Mucosa of gallbladder (tissue), 1 donor: ENCODE measurements at regions not wholly inside any gene's neighbourhood (a gene's known extent, or its start where the extent isn't known, plus 50 kb on each side); places are given as distances from the start of the nearest gene placed in this dataset.

ENCODE experiments used
- DNase-seq: peaks from one replicate; pipeline ENCODE4 v3.0.0-alpha.2; 2020; ENCODE audit warnings: low spot score
- donor health status: DM: no; HTN: no; CAD: no.

- no peak for DNase-seq
These were observed 428.6 kb downstream of the RFC3 start for GRCh38 chr13:34246511-34246910.

- no peak for DNase-seq
These were observed 429.6 kb downstream of the RFC3 start for GRCh38 chr13:34247596-34247995.

- DNase-seq, result no peak
These were observed 431.6 kb downstream of the RFC3 start for GRCh38 chr13:34249546-34250039.

DNA sequence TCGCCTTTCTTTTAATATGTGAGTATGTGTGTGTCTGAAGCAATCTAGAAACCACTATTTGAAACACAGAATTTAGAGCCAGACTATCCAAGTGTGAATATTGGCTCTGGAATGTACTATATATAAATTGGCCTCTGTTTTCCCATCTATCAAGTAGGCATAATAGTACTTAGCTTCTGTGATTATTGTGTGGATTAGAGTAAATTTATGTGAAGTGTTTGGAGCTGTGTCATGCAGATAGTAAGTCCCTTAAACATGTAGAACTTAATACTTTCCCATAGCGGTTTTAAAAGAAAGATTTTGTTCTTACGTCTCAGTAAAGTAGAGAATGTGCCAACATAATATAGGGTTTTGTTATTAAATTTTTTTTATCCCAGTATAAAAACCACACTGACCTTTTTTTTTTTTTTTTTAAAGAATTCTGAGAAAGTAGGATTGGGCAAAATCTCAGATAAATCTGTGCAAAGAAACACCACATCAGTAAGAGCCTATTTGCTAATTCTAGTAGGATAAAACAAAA is 432.3 kb downstream of the RFC3 start:
- DNase-seq, result no peak

DNA sequence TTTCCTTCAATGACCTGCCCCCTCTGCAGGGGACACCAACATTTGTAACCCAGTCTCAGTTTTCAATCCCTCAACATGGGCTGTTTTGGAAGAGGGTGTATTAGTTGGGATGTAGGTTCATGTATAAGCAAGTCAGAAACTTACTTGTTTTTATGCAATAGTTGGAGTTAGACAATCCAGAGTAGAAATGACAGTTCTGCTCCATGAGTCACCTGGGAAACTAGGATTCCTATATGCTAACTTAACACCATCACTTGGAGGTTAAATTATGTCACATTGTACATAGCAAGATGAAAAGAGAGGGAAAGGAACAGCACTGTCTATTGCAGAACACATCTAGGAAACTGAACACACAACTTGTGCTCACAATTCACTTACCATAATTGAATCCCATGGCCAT is 436.4 kb downstream of the RFC3 start:
- no peak for DNase-seq

- no peak for DNase-seq
These were observed 437.8 kb downstream of the RFC3 start for GRCh38 chr13:34255711-34256110.

DNA sequence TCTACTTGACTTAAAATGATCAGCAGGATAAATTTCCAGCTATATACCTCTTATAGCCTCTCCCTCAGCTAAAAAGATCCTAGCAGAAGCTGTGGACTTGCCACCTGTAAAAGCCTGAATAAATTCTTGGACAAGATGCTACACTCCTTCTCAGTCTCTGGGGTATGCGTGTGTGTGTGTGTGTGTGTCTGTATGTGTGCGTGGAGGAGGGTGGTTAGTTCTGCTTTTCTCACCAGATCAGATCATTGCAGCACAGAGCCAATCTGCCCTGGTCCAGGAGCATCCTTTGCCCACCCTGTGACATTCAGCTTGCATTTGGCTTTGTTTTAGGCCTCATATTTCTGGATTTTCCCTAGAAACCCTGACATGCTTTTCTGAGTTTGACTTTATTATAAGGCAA is 438.3 kb downstream of the RFC3 start:
- no peak for DNase-seq

DNA sequence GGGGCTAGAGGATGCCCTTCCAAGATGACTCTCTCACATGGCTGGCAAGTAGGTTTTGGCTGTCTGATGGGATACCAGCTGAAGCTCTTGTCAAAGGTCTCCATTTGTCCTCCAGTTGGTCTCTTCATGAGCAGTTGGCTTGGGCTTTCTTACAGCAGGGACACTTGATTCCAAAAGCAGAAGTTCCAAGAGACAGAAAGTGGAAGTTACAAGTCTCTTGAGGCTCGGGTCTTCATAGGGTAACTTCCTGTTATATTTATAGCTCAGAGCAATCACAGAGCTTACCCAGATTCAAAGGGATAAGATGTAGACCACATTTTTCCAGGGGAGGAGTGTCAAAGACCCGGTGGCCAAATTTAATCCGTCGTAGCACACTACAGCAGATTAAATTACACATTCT is 440.0 kb downstream of the RFC3 start:
- no peak for DNase-seq

DNA sequence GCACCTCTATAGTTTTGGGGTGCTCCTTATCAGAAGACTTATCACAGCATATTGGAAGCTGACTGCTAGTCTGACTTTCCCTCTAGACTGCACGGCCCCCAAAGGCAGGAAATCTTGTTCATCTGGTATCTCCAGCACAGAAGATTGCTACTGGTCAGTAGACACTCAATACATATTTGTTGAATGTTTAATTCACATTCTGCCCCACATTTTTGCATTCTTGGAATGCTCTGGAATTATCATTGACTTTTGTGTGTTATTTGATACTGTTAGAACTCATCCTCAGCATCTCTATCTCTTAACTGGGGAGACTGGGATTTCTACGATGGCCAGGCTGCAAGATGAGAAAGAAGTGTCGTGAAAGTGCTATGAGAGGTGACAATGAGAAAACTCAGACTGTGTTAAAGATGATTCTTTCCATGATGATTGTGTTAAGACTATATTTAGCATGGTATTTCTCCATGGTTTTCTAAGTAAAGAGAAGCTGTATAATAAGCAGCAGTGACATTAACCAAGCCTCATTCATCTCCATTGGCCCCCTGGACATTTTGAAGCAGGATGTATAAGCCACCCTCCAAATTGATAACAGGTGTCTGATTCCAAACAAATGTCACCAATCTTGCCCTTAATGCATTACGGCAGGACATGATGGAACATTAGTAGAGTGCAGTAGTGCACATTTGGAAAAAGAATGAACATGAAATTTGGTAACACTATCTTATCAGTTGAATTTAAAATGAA is 440.9 kb downstream of the RFC3 start:
- DNase-seq, result no peak

DNA sequence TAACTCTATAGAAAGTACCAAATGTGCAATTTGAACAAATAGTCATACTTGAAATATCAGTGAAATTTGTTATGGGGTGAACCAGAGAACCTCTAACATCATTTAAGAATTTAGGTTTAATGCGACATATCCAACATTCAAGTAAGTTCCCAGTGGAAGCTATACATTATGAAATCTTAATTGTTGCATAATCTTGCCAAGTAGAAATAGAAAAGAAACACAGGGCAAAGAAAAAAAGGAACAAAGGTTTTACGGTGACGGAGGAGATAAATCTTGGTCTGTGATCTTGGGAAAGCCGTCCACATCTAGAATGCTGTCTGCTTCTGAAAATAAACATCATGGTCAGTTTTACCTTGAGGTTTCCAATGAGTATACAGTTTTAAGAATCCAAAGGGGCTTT is 445.7 kb downstream of the RFC3 start:
- no peak for DNase-seq

- no peak for DNase-seq
These were observed 447.2 kb downstream of the RFC3 start for GRCh38 chr13:34265046-34265679.

- no peak for DNase-seq
These were observed 458.8 kb downstream of the RFC3 start for GRCh38 chr13:34276764-34277163.

DNA sequence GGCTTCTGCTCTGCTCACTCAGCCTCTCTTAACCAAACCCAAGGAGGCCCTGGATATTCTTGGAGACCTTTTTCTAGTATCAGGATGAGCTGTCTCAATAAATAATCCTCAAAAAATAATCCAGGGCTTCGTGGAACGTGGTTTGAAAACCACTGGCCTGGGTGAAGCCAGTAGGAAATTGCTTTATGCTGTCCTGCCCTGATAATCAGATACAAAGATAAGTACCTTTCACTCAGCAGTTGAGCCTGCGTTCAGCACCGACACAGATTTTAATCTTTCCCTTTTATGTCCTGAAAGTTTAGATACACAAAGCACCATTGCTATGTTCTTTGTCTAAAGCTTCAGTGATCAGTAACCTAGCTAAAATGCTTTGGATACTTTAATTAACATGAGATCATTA is 460.0 kb downstream of the RFC3 start:
- DNase-seq, result no peak

DNA sequence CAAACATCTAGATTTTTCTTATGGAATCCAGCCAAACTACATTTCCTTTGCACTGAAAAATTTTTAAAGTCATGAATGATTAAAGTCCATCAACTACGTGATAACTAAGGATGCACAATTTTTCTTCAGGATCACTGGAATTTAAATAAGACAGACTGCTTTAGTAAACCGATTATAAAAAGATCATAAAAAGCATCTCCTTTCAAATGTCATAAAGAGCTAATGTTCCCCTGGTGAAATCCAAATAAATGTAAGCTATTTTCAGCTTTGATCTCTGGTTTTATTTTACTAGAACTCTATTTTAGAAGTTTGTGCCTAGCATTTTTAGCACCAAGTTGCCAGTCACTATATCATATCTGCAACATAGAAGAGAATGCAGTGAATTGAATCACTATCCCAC is 460.8 kb downstream of the RFC3 start:
- DNase-seq, result no peak

DNA sequence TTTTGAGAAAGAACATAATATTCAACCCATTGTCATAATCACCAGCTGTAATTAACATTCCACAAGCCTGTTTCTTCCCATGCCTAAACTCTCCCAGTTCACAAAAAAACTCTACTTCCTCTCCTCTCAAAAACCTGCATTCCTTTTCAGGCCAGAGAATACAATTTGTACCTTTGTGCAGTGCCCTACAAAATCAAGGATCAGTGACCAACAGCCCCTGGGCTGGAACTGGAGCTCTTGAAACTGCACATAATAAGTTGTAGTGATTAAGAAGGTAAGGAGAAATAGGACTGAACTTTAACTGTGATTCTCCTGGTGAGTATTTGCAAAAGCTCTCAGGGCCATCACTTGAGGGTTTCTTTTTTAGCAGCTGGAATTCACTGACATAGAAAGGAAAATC is 472.7 kb downstream of the RFC3 start:
- DNase-seq, result no peak

DNA sequence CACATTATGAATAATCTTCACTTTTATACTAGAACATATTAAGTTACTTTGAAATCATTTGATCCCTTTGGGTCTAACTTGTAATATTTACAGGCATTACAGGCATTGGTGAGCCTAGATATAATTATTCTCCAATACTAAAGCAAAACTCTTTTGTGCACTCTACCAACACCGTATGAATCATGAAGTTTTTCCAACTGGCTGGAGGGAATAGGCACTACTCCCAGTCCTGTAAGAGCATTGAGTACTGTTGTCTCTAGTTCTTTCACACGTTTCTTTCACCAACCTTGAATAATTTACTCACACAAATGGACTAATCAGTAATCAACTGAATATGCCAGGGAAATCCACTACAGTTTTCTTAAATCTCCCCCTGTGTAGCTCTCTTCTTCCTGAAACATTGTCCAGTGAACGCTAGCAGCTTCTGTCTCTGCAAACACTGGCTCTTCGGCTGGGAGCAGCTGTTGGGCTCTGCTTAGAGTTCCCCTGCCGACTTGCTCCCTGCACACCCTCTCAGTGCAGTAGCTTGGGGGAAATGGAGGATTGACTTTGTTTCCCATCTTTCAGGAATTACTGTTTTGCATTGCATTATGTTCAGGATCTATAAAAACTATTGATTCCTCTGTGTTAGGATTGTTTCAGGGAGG is 476.7 kb downstream of the RFC3 start:
- DNase-seq, result no peak

GRCh38 chr13:34300559-34300958 is 482.6 kb downstream of the RFC3 start:
- no peak for DNase-seq

DNA sequence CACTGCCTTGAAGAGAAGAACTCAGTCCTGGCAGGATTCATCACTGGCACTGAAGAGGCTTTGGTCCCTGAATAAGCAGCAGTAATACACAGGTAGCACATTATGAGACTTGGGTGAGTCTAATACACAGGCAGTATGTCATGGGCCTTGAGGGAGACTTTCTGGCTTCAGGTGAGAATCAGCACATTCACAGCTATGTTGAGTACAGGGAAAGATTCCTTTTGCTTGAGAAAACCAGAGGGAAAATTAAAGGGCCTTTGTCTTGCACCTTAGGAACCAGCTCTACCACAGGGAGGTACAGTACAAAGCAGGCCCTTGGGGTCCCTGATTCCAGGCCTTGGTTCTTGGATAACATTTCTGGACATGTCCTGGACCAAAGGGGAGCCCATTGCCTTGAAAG is 484.6 kb downstream of the RFC3 start:
- no peak for DNase-seq

DNA sequence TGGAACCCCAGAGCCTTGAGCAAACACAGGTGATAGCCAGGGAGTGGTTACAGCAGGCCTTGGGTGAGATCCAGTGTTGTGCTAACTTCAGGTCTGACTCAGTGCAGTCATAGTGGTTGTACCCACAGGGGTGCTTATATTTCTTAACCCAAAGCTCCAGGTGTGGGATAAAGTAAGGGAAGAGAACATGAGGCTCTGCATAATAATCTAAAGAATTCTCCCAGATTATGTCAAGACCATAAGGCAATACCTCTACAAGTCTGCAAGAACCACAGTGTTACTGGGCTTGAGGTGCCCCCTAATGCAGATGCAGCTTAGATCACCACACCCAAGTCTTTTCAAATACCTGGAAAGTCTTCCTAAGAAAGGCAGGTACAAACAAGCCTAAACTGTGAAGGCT is 485.4 kb downstream of the RFC3 start:
- DNase-seq, result no peak

DNA sequence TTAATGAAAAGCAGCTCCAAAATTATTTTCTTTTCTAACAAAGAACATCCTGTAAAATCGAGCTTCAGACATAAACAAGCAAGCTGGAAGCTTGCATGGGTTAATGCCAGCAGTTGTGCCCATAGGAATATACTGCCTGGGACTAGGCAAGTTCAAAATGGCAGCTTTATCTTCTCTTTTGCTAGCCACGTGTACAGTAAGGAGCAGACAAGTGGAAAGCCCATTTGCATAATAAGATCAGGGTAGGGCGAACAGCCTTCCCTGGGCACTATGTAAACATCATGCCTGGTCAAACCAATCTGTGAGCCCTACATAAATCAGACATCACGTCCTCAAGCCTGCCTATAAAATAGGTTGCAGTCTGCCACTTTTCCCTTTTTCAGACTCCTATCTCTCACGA is 489.7 kb downstream of the RFC3 start:
- no peak for DNase-seq

DNA sequence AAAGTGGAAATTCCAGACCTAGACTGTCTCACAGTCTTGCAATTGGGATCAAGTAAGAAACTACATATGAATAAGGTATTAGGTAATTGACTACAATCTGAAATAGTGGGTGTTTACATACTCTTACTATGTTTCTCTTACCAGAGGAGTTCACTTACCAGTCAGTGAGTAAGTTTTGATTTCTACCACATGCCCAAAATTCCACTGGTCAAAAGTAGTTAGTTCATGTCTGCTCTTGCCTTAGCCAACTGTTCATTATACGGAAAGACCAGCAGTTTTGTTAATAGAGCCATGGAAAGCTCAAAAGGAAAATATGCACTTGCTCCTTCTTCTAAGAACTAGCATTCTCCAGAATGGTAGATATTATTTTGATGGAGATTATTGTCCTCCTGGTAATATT is 490.8 kb downstream of the RFC3 start:
- DNase-seq, result no peak

DNA sequence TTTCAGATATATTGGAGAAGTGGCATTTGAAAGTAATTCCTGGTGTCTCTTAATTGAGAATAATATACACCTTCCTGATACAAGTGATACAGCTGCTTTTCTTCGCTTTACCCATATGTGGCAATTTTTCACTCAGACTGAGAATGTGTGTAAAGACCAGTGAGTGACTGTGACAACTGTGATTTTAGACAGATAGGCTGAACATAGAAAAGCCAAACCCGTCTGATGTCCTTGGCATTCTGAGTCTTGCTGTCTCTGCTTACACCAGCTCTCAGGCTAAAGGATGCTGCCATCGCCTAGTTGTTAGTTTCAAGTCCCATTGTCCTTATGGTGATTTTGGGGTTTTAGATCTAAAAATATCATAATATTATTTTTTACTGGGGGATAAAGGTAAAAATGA is 492.6 kb downstream of the RFC3 start:
- no peak for DNase-seq

DNA sequence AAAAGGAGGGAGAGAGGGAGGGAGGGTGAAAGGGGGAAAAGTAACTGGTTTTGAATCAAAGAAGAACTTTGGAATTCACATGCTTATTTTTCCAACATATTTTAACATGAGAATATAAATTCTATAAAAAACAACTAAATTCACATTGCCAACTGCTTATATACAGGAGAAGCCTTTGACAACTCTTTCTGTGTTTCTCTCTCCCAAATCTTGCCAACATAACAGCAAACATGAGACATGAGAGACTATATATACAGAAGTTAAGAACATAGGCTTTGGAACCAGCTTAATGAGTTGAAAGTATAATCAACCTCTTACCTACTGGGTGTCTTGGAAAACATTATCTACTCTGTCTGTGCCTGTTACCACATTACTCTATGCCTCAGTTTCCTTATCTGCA is 493.3 kb downstream of the RFC3 start:
- DNase-seq, result no peak
